Prostate gland (tissue), 2 donors: ENCODE measurements at regions not wholly inside any gene's neighbourhood (a gene's known extent, or its start where the extent isn't known, plus 50 kb on each side); places are given as distances from the start of the nearest gene placed in this dataset.

Experiments
- POLR2A ChIP-seq: fragments of 450-650 bp; IDR thresholded peaks from one replicate; pipeline ENCODE4 v1.6.1; 2016; ENCODE audit warnings: antibody characterized with exemption, mild to moderate bottlenecking
- TF ChIP-seq, protein P1 (sequence below), 4 experiments: fragments of 200-600 bp in 2 of 4; fragments of 450-650 bp in 2 of 4; sonication (generic) in 2 of 4; IDR thresholded peaks; 1 replicate in 3 of 4; 2 replicates in 1 of 4; pipeline ENCODE4 v1.5.1; 2016 to 2019; ENCODE audit warnings: antibody characterized with exemption in 4 of 4, mild to moderate bottlenecking in 2 of 4, moderate library complexity in 2 of 4

DNA sequence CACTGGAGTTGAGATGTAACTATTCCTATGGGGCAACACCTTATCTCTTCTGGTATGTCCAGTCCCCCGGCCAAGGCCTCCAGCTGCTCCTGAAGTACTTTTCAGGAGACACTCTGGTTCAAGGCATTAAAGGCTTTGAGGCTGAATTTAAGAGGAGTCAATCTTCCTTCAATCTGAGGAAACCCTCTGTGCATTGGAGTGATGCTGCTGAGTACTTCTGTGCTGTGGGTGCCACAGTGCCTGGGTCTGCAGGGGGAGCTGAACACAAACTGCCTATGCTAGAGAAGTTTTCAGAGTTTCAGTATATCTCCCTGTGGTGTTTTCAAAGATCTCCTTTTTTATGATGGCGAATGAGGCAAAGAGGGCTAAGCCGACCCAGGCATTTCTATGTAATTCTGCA lies 179.2 kb upstream of the OR4E1 start:
- TF ChIP-seq, protein P1, sequence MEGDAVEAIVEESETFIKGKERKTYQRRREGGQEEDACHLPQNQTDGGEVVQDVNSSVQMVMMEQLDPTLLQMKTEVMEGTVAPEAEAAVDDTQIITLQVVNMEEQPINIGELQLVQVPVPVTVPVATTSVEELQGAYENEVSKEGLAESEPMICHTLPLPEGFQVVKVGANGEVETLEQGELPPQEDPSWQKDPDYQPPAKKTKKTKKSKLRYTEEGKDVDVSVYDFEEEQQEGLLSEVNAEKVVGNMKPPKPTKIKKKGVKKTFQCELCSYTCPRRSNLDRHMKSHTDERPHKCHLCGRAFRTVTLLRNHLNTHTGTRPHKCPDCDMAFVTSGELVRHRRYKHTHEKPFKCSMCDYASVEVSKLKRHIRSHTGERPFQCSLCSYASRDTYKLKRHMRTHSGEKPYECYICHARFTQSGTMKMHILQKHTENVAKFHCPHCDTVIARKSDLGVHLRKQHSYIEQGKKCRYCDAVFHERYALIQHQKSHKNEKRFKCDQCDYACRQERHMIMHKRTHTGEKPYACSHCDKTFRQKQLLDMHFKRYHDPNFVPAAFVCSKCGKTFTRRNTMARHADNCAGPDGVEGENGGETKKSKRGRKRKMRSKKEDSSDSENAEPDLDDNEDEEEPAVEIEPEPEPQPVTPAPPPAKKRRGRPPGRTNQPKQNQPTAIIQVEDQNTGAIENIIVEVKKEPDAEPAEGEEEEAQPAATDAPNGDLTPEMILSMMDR (IDR thresholded peaks at IDR 0.05) = no peak
- no peak for TF ChIP-seq POLR2A
